H9 (cell line): ENCODE measurements at regions not wholly inside any gene's neighbourhood (a gene's known extent, or its start where the extent isn't known, plus 50 kb on each side); places are given as distances from the start of the nearest gene placed in this dataset.

Experiments
- DNase-seq: peaks from one replicate; pipeline ENCODE4 v3.0.0-alpha.2; 2017
- H2AFZ ChIP-seq: one replicate; pipeline ENCODE4 v1.6.1; 2013; ENCODE audit warnings: mild to moderate bottlenecking, low read length, control low read depth, moderate library complexity
- H2AK5ac ChIP-seq: 2 replicates; pipeline ENCODE4 v1.6.1; 2013; ENCODE audit warnings: low read length, control low read depth, mixed read lengths; ENCODE audit not compliant: insufficient read length
- H2BK120ac ChIP-seq: one replicate; pipeline ENCODE4 v1.6.1; 2013; ENCODE audit warnings: low read depth, mild to moderate bottlenecking, low read length, control low read depth, inconsistent platforms; ENCODE audit not compliant: poor library complexity, severe bottlenecking
- H2BK12ac ChIP-seq: 2 replicates; pipeline ENCODE4 v1.6.1; 2013; ENCODE audit warnings: low read length, control low read depth, mixed read lengths, low read depth; ENCODE audit not compliant: insufficient read length
- H2BK15ac ChIP-seq: 2 replicates; pipeline ENCODE4 v1.6.1; 2013; ENCODE audit warnings: low read depth, low read length, control low read depth
- H2BK20ac ChIP-seq: one replicate; pipeline ENCODE4 v1.6.1; 2013; ENCODE audit warnings: low read depth, mild to moderate bottlenecking, low read length, control low read depth, inconsistent platforms; ENCODE audit not compliant: poor library complexity, severe bottlenecking
- H2BK5ac ChIP-seq: 2 replicates; pipeline ENCODE4 v1.6.1; 2013; ENCODE audit warnings: low read length, control low read depth, mixed read lengths; ENCODE audit not compliant: insufficient read length
- H3K14ac ChIP-seq: 2 replicates; pipeline ENCODE4 v1.6.1; 2013; ENCODE audit warnings: low read length, control low read depth; ENCODE audit not compliant: insufficient read depth
- H3K18ac ChIP-seq: 2 replicates; pipeline ENCODE4 v1.6.1; 2013; ENCODE audit warnings: low read depth, mild to moderate bottlenecking, mixed read lengths, low read length, control low read depth; ENCODE audit not compliant: insufficient read length
- H3K23ac ChIP-seq: 2 replicates; pipeline ENCODE4 v1.6.1; 2013; ENCODE audit warnings: low read length, control low read depth, mixed read lengths, low read depth; ENCODE audit not compliant: insufficient read length
- H3K23me2 ChIP-seq: 2 replicates; pipeline ENCODE4 v1.6.1; 2013; ENCODE audit warnings: low read depth, mild to moderate bottlenecking, mixed read lengths, low read length, control low read depth; ENCODE audit not compliant: insufficient read length, poor library complexity, severe bottlenecking
- H3K27ac ChIP-seq: 2 replicates; pipeline ENCODE4 v1.5.1; 2013; ENCODE audit warnings: low read length, control low read depth, mixed read lengths, low read depth; ENCODE audit not compliant: insufficient read length
- H3K27me3 ChIP-seq: 2 replicates; pipeline ENCODE4 v1.6.1; 2013; ENCODE audit warnings: low read length, control low read depth, inconsistent platforms; ENCODE audit not compliant: insufficient read depth
- H3K4ac ChIP-seq: 2 replicates; pipeline ENCODE4 v1.6.1; 2013; ENCODE audit warnings: low read depth, mild to moderate bottlenecking, control low read depth, inconsistent platforms, low read length, moderate library complexity
- H3K4me1 ChIP-seq: 2 replicates; pipeline ENCODE4 v1.6.1; 2013; ENCODE audit warnings: low read length, control low read depth, inconsistent platforms; ENCODE audit not compliant: insufficient read depth
- H3K4me2 ChIP-seq: 2 replicates; pipeline ENCODE4 v1.6.1; 2013; ENCODE audit warnings: low read length, control low read depth, mixed read lengths; ENCODE audit not compliant: insufficient read length, insufficient read depth
- H3K56ac ChIP-seq: 2 replicates; pipeline ENCODE4 v1.6.1; 2013; ENCODE audit warnings: low read depth, mild to moderate bottlenecking, mixed read lengths, low read length, control low read depth; ENCODE audit not compliant: insufficient read length
- H3K79me1 ChIP-seq: 2 replicates; pipeline ENCODE4 v1.6.1; 2013; ENCODE audit warnings: low read depth, mild to moderate bottlenecking, moderate library complexity, low read length, control low read depth, inconsistent platforms; ENCODE audit not compliant: insufficient read depth, poor library complexity, severe bottlenecking
- H3K79me2 ChIP-seq: 2 replicates; pipeline ENCODE4 v1.6.1; 2013; ENCODE audit warnings: low read length, control low read depth, inconsistent platforms; ENCODE audit not compliant: insufficient read depth
- H3K9ac ChIP-seq: 2 replicates; pipeline ENCODE4 v1.6.1; 2013; ENCODE audit warnings: low read length, control low read depth, mixed read lengths; ENCODE audit not compliant: insufficient read length; ENCODE audit errors: extremely low read depth
- H3K9me3 ChIP-seq: one replicate; pipeline ENCODE4 v1.6.1; 2013; ENCODE audit warnings: low read depth, low read length, inconsistent platforms; ENCODE audit not compliant: control insufficient read depth
- H3T11ph ChIP-seq: one replicate; pipeline ENCODE4 v1.6.1; 2013; ENCODE audit warnings: mild to moderate bottlenecking, low read length, control low read depth, inconsistent platforms
- H4K20me1 ChIP-seq: one replicate; pipeline ENCODE4 v1.6.1; 2013; ENCODE audit not compliant: control insufficient read depth, insufficient read length, insufficient read depth
- H4K5ac ChIP-seq: 2 replicates; pipeline ENCODE4 v1.6.1; 2013; ENCODE audit warnings: low read depth, mild to moderate bottlenecking, mixed read lengths, low read length, control low read depth; ENCODE audit not compliant: insufficient read length
- H4K8ac ChIP-seq: replicated peaks from 2 replicates; pipeline ENCODE4 v1.6.1; 2013; ENCODE audit warnings: low read length, control low read depth, mixed read lengths, low read depth; ENCODE audit not compliant: insufficient read length
- H4K91ac ChIP-seq: 2 replicates; pipeline ENCODE4 v1.6.1; 2013; ENCODE audit warnings: low read depth, mild to moderate bottlenecking, moderate library complexity, mixed read lengths, low read length, control low read depth; ENCODE audit not compliant: insufficient read length
- H3K27ac Mint-ChIP-seq, 3 experiments: 2 replicates in 2 of 3; 3 replicates in 1 of 3; pipeline ENCODE4 v1.8.0; 2020 to 2021; ENCODE audit warnings: mixed read lengths in 3 of 3, mild to moderate bottlenecking in 1 of 3, moderate library complexity in 1 of 3
- H3K27me3 Mint-ChIP-seq: 2 replicates; pipeline ENCODE4 v1.8.0; 2021; ENCODE audit warnings: low read depth, mild to moderate bottlenecking, moderate library complexity, mixed read lengths
- H3K36me3 Mint-ChIP-seq, 3 experiments: 2 replicates in 2 of 3; 3 replicates in 1 of 3; pipeline ENCODE4 v1.8.0; 2020 to 2021; ENCODE audit warnings: low read depth in 3 of 3, mixed read lengths in 3 of 3; ENCODE audit not compliant: insufficient read depth in 1 of 3
- H3K4me1 Mint-ChIP-seq, 2 experiments: 2 replicates each; pipeline ENCODE4 v1.8.0; 2020; ENCODE audit warnings: mixed read lengths in 2 of 2
- H3K4me3 Mint-ChIP-seq, 2 experiments: 2 replicates in 1 of 2; 3 replicates in 1 of 2; pipeline ENCODE4 v1.8.0; 2020 to 2021; ENCODE audit warnings: mild to moderate bottlenecking in 2 of 2, mixed read lengths in 2 of 2, moderate library complexity in 1 of 2
- H3K9me3 Mint-ChIP-seq, 2 experiments: 2 replicates in 1 of 2; 3 replicates in 1 of 2; pipeline ENCODE4 v1.8.0; 2020; ENCODE audit warnings: mild to moderate bottlenecking in 2 of 2, mixed read lengths in 2 of 2, moderate library complexity in 1 of 2
- WGBS: extraction: QIAGEN DNeasy Blood & Tissue Kit; methylation state at CpG from one replicate; pipeline ENCODE4 v1.1.7; 2013; ENCODE audit warnings: missing lambda C conversion rate, low lambda C conversion rate, mixed read lengths; ENCODE audit not compliant: insufficient read length; ENCODE audit errors: extremely low coverage; 5-methylcytosine and 5-hydroxymethylcytosine counted together
- TF ChIP-seq, protein P1 (sequence below): fragments of 200-600 bp; sonication (generic); conservative IDR thresholded peaks from 3 replicates; pipeline ENCODE4 v1.8.0; 2021; ENCODE audit warnings: antibody characterized with exemption, mild to moderate bottlenecking

DNA sequence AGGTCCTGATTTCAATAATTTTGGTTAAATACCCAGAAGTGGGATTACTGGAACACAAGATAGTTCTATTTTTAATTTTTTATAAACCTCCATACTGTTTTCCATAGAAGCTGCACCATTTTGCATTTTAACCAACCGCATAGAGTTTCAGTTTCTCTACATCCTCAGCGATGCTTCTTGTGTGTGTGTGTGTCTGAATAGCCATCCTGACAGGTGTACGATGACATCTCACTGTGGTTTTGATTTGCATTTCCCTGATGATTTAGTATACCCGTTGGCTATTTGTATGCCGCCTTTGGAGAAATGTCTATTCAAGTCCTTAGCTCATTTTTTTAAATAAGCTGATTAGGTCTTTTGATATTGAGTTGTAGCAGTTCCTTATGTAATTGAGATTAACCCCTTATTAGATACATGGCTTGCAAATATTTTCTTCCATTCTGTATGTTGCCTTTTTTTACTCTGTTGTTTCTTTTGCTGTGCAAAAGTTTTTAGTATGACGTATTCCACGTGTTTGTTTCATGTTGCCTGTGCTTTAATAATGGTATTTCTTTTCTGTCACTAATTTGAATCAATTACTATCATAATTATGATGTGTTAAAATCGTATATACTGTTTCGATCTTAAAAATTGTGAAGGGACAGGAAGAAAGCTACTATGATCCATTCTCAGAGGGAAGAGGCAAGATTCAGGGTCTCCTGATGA, 227.2 kb upstream of the MON1B start:
- Mint-ChIP-seq H3K9me3 (no peaks in the 10 kb centered on the region), H3K27me3 (no peaks in the 10 kb centered on the region; the same call in 1 of the 2 replicates), H3K4me3 (no peak overlapping the region), H3K4me1 (no peaks in the 10 kb centered on the region), H3K27ac (no peak overlapping the region; a peak in 1 of 7 replicates), H3K36me3 (no peaks in the 10 kb centered on the region)
- Histone ChIP-seq H3K4ac (no peak overlapping the region), H3K79me2 (no peaks in the 10 kb centered on the region), H3K23ac (no peak overlapping the region), H3K4me1 (no peaks in the 10 kb centered on the region), H3K27me3 (no peaks in the 10 kb centered on the region), H2BK20ac (no peak overlapping the region), H3K56ac (no peak overlapping the region), H4K5ac (no peak overlapping the region), H2BK120ac (no peak overlapping the region), H3K9ac (no peak overlapping the region), H2BK12ac (no peak overlapping the region), H4K91ac (no peak overlapping the region), H2AFZ (no peak overlapping the region), H2AK5ac (no peak overlapping the region), H3K14ac (no peak overlapping the region), H4K20me1 (no peaks in the 10 kb centered on the region), H3K4me2 (no peak overlapping the region), H3K18ac (no peak overlapping the region), H3K27ac (no peak overlapping the region), H3K79me1 (no peaks in the 10 kb centered on the region), H3T11ph (no peak overlapping the region), H2BK15ac (no peak overlapping the region), H4K8ac (no peak overlapping the region), H3K9me3 (no peaks in the 10 kb centered on the region), H2BK5ac (no peak overlapping the region), H3K23me2 (no peaks in the 10 kb centered on the region)
- TF ChIP-seq, protein P1, sequence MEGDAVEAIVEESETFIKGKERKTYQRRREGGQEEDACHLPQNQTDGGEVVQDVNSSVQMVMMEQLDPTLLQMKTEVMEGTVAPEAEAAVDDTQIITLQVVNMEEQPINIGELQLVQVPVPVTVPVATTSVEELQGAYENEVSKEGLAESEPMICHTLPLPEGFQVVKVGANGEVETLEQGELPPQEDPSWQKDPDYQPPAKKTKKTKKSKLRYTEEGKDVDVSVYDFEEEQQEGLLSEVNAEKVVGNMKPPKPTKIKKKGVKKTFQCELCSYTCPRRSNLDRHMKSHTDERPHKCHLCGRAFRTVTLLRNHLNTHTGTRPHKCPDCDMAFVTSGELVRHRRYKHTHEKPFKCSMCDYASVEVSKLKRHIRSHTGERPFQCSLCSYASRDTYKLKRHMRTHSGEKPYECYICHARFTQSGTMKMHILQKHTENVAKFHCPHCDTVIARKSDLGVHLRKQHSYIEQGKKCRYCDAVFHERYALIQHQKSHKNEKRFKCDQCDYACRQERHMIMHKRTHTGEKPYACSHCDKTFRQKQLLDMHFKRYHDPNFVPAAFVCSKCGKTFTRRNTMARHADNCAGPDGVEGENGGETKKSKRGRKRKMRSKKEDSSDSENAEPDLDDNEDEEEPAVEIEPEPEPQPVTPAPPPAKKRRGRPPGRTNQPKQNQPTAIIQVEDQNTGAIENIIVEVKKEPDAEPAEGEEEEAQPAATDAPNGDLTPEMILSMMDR, result no peak
- WGBS, result no CpG with 5 or more reads among the region's 9 CpGs
- no peak for DNase-seq
